Mesothelial cell of epicardium (in vitro differentiated cells): ENCODE measurements at regions not wholly inside any gene's neighbourhood (a gene's known extent, or its start where the extent isn't known, plus 50 kb on each side); places are given as distances from the start of the nearest gene placed in this dataset.
"Not testable (repeated sequence)": the region's sequence is repeated elsewhere in the genome, so short reads cannot be mapped to it uniquely, and the experiment has no call there.

Source experiments
- DNase-seq, 2 experiments: peaks; one replicate each; pipeline ENCODE4 v3.0.0; 2021; ENCODE audit warnings: low spot score in 2 of 2; ENCODE audit not compliant: unreplicated experiment in 2 of 2
- H3K27ac Mint-ChIP-seq: 2 replicates; pipeline ENCODE4 v1.8.0; 2021; ENCODE audit warnings: mixed read lengths
- H3K27me3 Mint-ChIP-seq: 2 replicates; pipeline ENCODE4 v1.8.0; 2021; ENCODE audit warnings: low read depth, mixed read lengths
- H3K36me3 Mint-ChIP-seq: 2 replicates; pipeline ENCODE4 v1.8.0; 2021; ENCODE audit warnings: mixed read lengths
- H3K4me1 Mint-ChIP-seq: 2 replicates; pipeline ENCODE4 v1.8.0; 2021; ENCODE audit warnings: mixed read lengths
- H3K4me3 Mint-ChIP-seq: 2 replicates; pipeline ENCODE4 v1.8.0; 2021; ENCODE audit warnings: mild to moderate bottlenecking, moderate library complexity, mixed read lengths
- H3K9me3 Mint-ChIP-seq: 2 replicates; pipeline ENCODE4 v1.8.0; 2021; ENCODE audit warnings: mixed read lengths
- CTCF ChIP-seq: fragments of 200-600 bp; sonication (generic); IDR thresholded peaks from one replicate; pipeline ENCODE4 v1.5.0; 2021; ENCODE audit warnings: antibody characterized with exemption; ENCODE audit not compliant: unreplicated experiment

- Mint-ChIP-seq H3K4me3 (no peak overlapping the region), H3K9me3 (peaks cover 4% of the 10 kb centered on the region), H3K36me3 (no peaks in the 10 kb centered on the region), H3K27me3 (no peaks in the 10 kb centered on the region), H3K27ac (no peak overlapping the region), H3K4me1 (peaks cover 5% of the 10 kb centered on the region)
- TF ChIP-seq CTCF: no peak
- no peak for DNase-seq
Measured at GRCh38 chr3:94482686-94483085, 419.8 kb downstream of the NSUN3 start.

DNA sequence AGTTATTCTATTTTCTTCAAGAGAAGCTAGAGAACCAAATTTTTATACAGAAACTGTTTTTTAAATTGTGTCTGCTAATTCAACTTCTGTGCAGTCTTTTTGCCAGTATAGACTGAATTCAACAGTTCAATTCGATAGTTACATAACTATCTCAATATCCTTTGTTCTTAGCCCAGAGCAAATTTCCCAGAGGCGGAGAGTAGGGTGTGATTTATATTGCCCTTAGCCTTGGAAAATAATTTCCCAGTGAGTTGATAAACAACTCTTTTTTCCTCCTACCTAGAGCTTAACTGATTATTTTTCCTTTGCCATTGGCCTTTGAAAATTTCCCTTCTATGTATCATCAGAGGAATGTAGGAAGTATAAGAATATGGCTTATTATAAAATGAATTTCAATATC lies 420.5 kb downstream of the NSUN3 start:
- H3K4me1 Mint-ChIP-seq: peaks cover 5% of the 10 kb centered on the region
- DNase-seq: no peak
- no peaks in the 10 kb centered on the region for H3K36me3 Mint-ChIP-seq

DNA sequence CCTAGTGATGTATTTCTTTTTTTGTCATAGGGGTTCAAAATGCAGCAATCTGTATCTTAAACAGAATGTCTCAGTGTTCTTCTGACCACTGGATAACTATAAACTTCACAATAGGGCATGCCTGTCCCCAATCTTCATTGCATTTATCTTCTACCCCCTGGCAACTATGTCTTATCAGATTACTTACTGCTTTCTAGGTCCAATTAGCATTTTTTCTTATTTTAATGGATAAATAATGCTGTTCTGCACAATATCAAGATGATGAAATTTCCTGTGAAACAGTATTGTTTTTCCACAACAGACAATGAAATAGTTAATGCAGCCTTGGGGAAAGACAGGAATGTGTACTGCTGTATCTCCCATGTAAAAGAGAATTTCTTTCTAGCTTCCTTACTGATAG lies 432.1 kb downstream of the NSUN3 start:
- TF ChIP-seq CTCF: no peak
- no peak overlapping the region for H3K27ac Mint-ChIP-seq

More for the DNA sequence above, 420.5 kb downstream of the NSUN3 start:
- Mint-ChIP-seq H3K9me3 (peaks cover 4% of the 10 kb centered on the region), H3K27ac (no peak overlapping the region), H3K4me3 (no peak overlapping the region), H3K27me3 (no peaks in the 10 kb centered on the region)
- TF ChIP-seq CTCF: no peak

DNA sequence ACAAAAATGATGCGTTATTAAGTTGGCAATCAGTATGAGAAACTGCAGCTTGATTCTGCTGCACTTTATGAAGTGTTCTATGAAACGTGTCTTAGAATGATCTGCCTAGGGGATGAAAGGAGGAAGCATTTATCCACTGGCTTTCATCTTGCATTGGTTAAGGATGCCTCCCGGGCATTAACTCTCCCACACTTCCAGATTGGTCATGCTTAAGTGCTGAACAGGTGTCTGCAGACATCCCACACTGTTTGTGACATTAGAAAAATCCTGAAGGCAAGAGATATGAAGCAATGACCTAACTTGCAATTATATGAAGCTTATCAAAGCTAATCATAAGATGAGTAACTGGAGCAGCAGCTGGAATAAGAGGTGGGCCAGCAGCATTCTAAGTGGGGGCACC lies 437.3 kb downstream of the NSUN3 start:
- H3K4me1 Mint-ChIP-seq: no peaks in the 10 kb centered on the region
- no peak for DNase-seq
- peaks cover 30% of the 10 kb centered on the region for H3K9me3 Mint-ChIP-seq
- H3K27ac Mint-ChIP-seq: no peak overlapping the region
- H3K36me3 Mint-ChIP-seq: no peaks in the 10 kb centered on the region
- TF ChIP-seq CTCF: no peak
- H3K27me3 Mint-ChIP-seq: no peaks in the 10 kb centered on the region
- no peak overlapping the region for H3K4me3 Mint-ChIP-seq

More for the DNA sequence above, 432.1 kb downstream of the NSUN3 start:
- Mint-ChIP-seq H3K4me1 (no peaks in the 10 kb centered on the region), H3K27me3 (no peaks in the 10 kb centered on the region), H3K4me3 (no peak overlapping the region), H3K36me3 (no peaks in the 10 kb centered on the region), H3K9me3 (peaks cover 4% of the 10 kb centered on the region)
- no peak for DNase-seq

DNA sequence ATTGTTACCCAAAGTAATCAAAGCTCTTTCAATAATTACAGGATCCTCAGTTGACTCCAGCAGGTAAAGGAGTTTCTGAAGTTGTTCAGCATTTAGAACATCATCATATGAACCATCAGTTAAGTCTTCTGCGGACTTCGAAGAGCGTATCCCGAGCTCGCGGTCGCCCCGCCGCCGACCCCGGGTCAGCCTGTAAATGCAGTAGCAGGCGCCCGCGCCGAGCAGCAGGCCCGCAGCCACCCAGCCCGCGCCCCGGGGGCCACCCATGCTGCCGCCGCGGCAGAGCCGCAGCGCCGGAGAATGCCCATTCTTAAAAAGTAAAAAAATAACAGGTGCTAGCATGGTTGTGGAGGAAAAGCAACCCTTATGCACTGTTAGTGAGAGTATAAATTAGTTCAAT lies 444.5 kb downstream of the NSUN3 start:
- not testable (repeated sequence) for H3K27ac Mint-ChIP-seq

GRCh38 chr3:94512876-94513275 lies 450.0 kb downstream of the NSUN3 start:
- no peak for TF ChIP-seq CTCF
- H3K4me1 Mint-ChIP-seq: peaks cover 9% of the 10 kb centered on the region
- no peak overlapping the region for H3K4me3 Mint-ChIP-seq
- H3K9me3 Mint-ChIP-seq: no peaks in the 10 kb centered on the region
- DNase-seq: no peak
- no peaks in the 10 kb centered on the region for H3K36me3 Mint-ChIP-seq
- no peaks in the 10 kb centered on the region for H3K27me3 Mint-ChIP-seq
- no peak overlapping the region for H3K27ac Mint-ChIP-seq

More for the DNA sequence above, 444.5 kb downstream of the NSUN3 start:
- H3K4me3 Mint-ChIP-seq, H3K36me3 Mint-ChIP-seq, H3K4me1 Mint-ChIP-seq, DNase-seq, H3K27me3 Mint-ChIP-seq: not testable (repeated sequence)
- peaks cover 23% of the 10 kb centered on the region for H3K9me3 Mint-ChIP-seq
